NAMALWA (cell line): ENCODE measurements at regions not wholly inside any gene's neighbourhood (a gene's known extent, or its start where the extent isn't known, plus 50 kb on each side); places are given as distances from the start of the nearest gene placed in this dataset.
A peak's percentile ranks its signal among the peaks of the same experiment; 100 is the strongest.

ENCODE experiments used
- DNase-seq: peaks from one replicate; pipeline ENCODE4 v3.0.0-alpha.2; 2015; ENCODE audit warnings: low spot score

DNA sequence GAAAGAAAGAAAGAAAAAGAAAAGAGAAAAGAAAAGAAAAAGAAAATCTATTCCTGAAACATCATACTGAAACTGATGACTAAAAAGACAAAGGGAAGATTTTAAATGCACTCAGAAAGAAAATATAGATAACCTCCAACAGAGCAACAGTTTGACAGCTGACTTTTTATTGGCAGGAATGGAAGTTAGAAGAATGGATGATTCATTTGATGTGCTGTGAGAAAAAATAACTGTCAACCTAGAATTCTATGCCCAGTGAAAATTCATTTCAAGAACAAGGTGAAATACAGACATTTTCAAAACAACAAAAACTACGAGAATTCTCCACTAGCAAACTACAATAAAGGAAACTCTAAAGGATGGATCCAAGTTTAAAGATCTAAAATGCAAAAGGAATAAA is 50.5 kb upstream of the HSPA12A start:
- DNase-seq, result no peak

DNA sequence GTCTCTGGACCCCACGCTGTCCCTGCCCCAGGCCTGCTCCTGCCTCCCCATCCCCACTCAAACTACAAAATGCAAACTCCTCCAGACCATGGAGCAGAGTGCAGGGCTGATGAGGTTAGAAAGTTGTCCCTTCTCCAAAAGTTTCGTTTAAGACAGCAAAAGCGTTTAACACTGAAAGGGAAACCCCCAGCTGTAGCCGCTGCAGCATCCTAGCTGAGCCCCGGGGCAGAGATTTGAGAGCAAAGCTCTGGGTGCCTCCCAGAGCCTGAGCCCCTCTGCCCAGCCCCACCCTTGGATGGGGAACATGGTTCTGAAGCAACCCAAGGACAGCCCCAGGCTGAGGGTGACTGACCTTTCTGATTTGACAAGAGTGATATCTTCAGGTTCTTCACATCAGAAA is 52.8 kb upstream of the ENO4 start:
- no peak for DNase-seq

DNA sequence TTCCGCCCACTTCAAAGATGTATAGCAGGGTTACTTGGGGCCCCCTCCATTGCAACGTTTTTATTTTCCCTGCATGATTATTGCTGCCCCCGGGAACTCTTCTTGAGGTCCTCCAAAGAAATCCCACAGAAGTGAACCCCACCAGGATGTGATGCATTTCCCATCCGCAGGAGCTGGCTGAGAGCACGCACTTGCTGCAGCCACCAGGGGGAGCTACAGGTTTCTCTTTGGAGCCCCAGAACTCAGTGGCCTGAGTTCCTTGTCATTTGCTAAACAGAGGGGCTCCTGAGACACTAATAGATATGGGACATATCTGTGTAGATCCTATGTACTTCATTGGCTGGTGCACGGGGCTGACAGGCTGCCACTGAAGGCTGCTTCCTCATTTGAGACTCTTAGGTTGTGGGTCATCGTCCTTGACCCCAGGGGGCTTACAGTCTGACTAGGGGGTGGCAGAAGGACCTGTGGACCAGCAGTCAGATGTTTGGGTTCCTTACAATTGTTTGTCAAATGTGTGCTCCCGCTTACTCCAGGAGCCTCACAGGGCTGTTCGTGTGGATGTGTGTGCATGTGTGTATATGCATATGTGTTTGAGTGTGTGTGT is 52.3 kb upstream of the ENO4 start:
- peak; percentile 76 for DNase-seq

DNA sequence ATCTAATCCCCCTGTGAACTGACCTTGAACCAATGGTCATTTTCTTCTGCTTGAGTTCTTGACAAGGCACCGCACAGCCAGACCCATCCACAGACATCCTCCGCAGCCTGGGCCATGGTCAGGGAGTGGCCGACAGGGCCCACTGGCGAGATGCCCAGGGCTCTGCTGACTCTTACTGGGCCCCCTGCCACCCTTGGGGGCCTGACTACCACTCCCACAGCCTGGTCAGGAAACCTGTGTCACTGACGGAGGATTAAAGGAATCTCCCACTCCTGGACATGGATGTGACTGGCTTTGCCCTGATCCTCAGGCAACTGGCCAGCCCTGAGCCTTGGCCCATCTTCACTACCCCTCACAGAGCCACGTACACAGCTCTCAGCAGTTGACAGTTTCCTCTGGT is 50.4 kb upstream of the ENO4 start:
- no peak for DNase-seq
